Peyer's patch (tissue), 4 donors: ENCODE measurements at regions not wholly inside any gene's neighbourhood (a gene's known extent, or its start where the extent isn't known, plus 50 kb on each side); places are given as distances from the start of the nearest gene placed in this dataset.

ENCODE experiments used
- DNase-seq, 3 donors: peaks; one replicate each; pipeline ENCODE4 v3.0.0-alpha.2; 2017 to 2019
- H3K27ac ChIP-seq, 4 donors: fragments of 200-600 bp; sonication (generic); one replicate each; pipeline ENCODE4 v1.5.1; 2016 to 2019
- H3K27me3 ChIP-seq, 2 donors: fragments of 200-600 bp; sonication (generic); one replicate each; pipeline ENCODE4 v1.5.1; 2019
- H3K36me3 ChIP-seq, 3 donors: fragments of 200-600 bp; sonication (generic); one replicate each; pipeline ENCODE4 v1.5.1; 2016 to 2019
- H3K4me1 ChIP-seq, 4 donors: fragments of 200-600 bp; sonication (generic); one replicate each; pipeline ENCODE4 v1.5.1; 2016 to 2019
- H3K4me3 ChIP-seq, 4 donors: fragments of 200-600 bp; sonication (generic); 1 replicate in 3 of 4; 2 replicates in 1 of 4; pipeline ENCODE4 v1.5.1; 2016 to 2019; ENCODE audit warnings: mild to moderate bottlenecking in 1 of 4
- H3K9me3 ChIP-seq, 4 donors: fragments of 200-600 bp; sonication (generic); one replicate each; pipeline ENCODE4 v1.5.1; 2016 to 2019; ENCODE audit warnings: mild to moderate bottlenecking in 1 of 4
- POLR2A ChIP-seq, 2 donors: fragments of 450-650 bp; IDR thresholded peaks; one replicate each; pipeline ENCODE4 v1.5.1; 2017; ENCODE audit warnings: antibody characterized with exemption in 2 of 2, mild to moderate bottlenecking in 2 of 2, moderate library complexity in 2 of 2
- TF ChIP-seq, protein P1 (sequence below), 6 experiments: fragments of 450-650 bp in 4 of 6; fragments of 200-600 bp in 2 of 6; sonication (generic) in 1 of 6; IDR thresholded peaks; one replicate each; pipeline ENCODE4 v1.5.1; 2017 to 2019; ENCODE audit warnings: antibody characterized with exemption in 6 of 6, mild to moderate bottlenecking in 3 of 6, moderate library complexity in 1 of 6

DNA sequence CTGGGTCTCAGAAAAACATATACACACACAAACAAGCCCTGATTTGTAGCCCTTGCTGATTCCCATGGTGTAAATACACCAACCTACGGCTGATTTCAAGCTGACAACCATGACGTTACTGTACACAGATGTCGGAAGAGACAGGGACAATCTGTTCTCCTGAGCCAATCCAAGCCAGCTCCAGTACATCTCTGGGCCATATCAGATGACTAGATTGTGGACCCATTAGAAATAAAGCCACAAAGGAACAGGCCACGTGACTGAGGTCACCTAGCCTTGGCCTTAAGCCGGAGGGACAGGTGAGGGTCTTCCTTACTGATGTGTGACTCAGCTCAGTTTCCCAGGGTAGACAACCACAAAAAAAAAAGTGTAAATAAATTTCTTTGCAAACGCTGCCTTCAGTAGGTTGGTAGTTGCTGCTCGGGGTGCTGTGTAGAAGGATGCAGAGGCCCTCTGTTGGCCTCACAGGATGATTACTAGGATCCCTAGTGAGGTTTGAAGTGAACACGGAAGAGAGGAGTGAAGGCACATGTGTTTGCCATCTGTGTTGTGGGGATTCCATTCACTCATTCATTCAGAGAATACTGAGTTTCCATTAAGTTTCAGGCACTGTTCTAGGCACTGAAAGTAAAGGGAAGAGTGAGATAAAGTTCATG lies 99.0 kb upstream of the LARGE1 start:
- Histone ChIP-seq H3K9me3 (no peaks in the 10 kb centered on the region), H3K36me3 (no peaks in the 10 kb centered on the region), H3K4me1 (no peaks in the 10 kb centered on the region), H3K27me3 (no peaks in the 10 kb centered on the region), H3K27ac (no peak overlapping the region), H3K4me3 (no peak overlapping the region)
- TF ChIP-seq, protein P1, sequence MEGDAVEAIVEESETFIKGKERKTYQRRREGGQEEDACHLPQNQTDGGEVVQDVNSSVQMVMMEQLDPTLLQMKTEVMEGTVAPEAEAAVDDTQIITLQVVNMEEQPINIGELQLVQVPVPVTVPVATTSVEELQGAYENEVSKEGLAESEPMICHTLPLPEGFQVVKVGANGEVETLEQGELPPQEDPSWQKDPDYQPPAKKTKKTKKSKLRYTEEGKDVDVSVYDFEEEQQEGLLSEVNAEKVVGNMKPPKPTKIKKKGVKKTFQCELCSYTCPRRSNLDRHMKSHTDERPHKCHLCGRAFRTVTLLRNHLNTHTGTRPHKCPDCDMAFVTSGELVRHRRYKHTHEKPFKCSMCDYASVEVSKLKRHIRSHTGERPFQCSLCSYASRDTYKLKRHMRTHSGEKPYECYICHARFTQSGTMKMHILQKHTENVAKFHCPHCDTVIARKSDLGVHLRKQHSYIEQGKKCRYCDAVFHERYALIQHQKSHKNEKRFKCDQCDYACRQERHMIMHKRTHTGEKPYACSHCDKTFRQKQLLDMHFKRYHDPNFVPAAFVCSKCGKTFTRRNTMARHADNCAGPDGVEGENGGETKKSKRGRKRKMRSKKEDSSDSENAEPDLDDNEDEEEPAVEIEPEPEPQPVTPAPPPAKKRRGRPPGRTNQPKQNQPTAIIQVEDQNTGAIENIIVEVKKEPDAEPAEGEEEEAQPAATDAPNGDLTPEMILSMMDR (IDR thresholded peaks at IDR 0.05), result no peak
- TF ChIP-seq POLR2A (IDR thresholded peaks at IDR 0.05), result no peak
- DNase-seq, result no peak

DNA sequence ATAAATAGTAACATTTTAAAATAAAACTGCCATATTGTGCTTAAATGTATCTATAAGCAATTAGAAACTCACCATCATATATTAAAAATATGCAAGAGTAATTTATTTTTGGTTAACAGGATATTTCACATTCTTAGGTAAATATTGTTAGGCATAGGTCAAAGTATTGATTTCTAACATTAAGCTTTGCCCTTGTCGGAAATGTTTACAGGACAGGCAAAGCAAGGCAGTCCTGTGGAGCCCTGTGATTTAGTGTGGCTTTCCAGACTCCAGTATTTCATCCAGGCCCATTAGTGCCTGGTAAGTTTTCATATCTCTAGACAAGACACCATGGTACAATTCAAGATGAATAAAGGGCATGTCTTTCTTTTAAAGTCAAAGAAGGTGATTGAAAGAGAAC lies 114.9 kb upstream of the LARGE1 start:
- Histone ChIP-seq H3K9me3 (no peaks in the 10 kb centered on the region), H3K4me1 (no peaks in the 10 kb centered on the region), H3K27ac (no peak overlapping the region), H3K27me3 (no peaks in the 10 kb centered on the region), H3K36me3 (no peaks in the 10 kb centered on the region), H3K4me3 (no peak overlapping the region)
- no peak for DNase-seq
- TF ChIP-seq, protein P1 (IDR thresholded peaks at IDR 0.05), result no peak
- no peak for TF ChIP-seq POLR2A (IDR thresholded peaks at IDR 0.05)

DNA sequence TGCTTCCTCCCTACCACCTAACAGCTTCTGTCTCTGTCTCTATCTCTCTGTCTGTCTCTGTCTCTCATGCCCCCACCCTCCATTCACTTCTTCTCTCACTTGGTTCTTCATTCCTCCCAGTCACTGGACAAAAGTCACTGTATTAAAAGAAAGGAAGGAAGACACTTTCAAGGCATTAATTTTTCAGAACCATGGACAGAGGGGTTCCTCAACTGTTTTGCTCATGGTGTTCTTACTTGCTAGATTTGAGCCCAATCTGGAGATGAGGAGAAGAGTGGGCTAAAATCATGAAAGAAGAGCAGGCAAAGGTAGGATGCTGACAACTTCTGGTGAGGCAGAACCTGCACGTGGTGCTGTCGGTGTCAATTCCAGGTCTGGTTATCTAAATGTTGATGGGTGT lies 116.7 kb upstream of the LARGE1 start:
- H3K4me3 ChIP-seq, result no peak overlapping the region
- TF ChIP-seq, protein P1 (IDR thresholded peaks at IDR 0.05), result no peak
- TF ChIP-seq POLR2A (IDR thresholded peaks at IDR 0.05), result no peak
- H3K27ac ChIP-seq, result no peak overlapping the region
- no peaks in the 10 kb centered on the region for H3K9me3 ChIP-seq
- no peaks in the 10 kb centered on the region for H3K36me3 ChIP-seq
- H3K4me1 ChIP-seq, result no peaks in the 10 kb centered on the region
- H3K27me3 ChIP-seq, result no peaks in the 10 kb centered on the region
- DNase-seq, result no peak

DNA sequence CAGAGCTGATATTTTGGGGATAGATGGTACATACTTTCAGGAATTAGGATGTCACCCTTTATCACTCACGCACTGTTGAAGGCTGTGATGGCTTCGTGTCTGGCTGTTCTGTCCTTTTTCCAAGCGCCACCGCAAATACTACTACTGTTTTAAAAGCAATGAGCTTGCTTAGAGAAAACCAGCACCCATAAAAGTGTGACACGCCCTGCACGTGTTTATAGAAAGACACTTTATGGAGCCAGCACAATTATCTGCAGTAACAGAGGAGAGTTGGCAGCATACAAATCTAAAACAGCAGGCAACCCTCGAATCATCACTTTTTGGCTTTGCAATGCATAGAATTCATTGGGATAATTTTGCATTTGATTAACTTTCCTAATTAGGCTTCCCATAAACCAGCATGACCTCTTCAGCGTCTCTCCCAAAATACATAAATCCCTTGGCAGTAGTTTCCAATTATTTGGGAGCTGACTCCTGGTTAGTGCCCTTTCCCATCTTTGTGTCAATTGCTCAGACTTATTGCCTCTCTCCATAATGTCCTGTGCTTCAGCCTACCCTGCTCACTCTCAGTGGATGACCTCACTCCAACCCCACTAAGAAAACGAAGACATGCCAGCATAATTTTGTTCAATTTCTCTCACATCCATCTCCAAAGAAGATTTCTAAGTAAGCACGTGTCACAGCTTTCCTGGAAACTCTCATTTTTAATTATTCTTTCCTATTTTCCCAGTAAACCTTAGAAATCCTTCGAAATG lies 118.7 kb upstream of the LARGE1 start:
- TF ChIP-seq POLR2A (IDR thresholded peaks at IDR 0.05), result no peak
- TF ChIP-seq, protein P1 (IDR thresholded peaks at IDR 0.05), result no peak
- Histone ChIP-seq H3K27ac (no peak overlapping the region), H3K36me3 (no peaks in the 10 kb centered on the region), H3K4me1 (no peaks in the 10 kb centered on the region), H3K27me3 (no peaks in the 10 kb centered on the region), H3K4me3 (no peak overlapping the region), H3K9me3 (no peaks in the 10 kb centered on the region)
- no peak for DNase-seq

DNA sequence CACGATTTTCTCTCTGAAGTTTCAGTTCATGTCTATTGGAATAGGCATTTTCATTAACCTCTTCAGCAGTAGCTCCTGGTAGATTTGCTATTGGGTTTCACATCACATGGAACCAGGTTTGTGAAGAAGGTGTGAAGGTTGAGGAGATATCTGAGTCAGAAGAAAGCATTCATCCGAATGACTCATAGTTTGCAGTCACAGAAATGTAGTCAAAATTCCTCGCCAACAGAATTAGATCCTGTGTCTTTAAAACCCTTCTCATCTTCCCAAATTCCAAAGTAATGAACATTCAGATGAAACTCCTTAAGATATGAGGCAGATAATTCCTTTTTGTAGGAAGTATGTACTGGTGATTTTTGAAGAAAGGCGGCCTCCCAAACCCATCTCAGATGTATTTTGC lies 125.0 kb upstream of the LARGE1 start:
- Histone ChIP-seq H3K9me3 (no peaks in the 10 kb centered on the region), H3K27me3 (no peaks in the 10 kb centered on the region), H3K4me1 (no peaks in the 10 kb centered on the region), H3K36me3 (no peaks in the 10 kb centered on the region), H3K4me3 (no peak overlapping the region), H3K27ac (no peak overlapping the region)
- DNase-seq, result no peak
- TF ChIP-seq, protein P1 (IDR thresholded peaks at IDR 0.05), result no peak
- TF ChIP-seq POLR2A (IDR thresholded peaks at IDR 0.05), result no peak
